Activated CD4-positive, CD25-positive, alpha-beta regulatory T cell (primary cell): ENCODE measurements at regions not wholly inside any gene's neighbourhood (a gene's known extent, or its start where the extent isn't known, plus 50 kb on each side); places are given as distances from the start of the nearest gene placed in this dataset.

Experiments
- DNase-seq, 4 experiments: peaks; one replicate each; lab custom pipeline; 2025; lab: John Stamatoyannopoulos, UW

DNA sequence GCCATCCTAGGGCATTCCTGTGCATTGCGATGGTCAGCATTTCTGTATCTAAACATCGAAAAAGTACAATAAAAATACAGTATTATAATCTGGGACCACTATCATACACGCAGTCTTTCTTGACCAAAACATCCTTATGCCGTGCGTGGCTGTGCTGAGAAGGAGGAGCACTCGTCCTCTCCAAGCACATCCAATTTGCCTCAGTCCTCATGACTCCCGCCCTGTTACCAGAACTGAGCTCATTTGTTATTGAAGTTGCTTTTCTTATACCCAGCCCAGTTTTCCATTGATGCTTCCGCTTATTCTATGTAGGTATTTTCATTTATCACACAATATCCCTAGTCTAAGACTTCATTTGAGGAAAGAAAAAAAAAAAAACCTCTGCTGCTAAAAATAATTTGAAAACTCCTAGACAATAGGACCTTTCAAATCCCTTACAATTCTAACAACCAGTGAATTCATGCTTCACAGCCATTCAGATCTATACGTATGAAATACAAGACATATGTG lies 236.9 kb upstream of the PLEKHG7 start:
- DNase-seq: no peak

DNA sequence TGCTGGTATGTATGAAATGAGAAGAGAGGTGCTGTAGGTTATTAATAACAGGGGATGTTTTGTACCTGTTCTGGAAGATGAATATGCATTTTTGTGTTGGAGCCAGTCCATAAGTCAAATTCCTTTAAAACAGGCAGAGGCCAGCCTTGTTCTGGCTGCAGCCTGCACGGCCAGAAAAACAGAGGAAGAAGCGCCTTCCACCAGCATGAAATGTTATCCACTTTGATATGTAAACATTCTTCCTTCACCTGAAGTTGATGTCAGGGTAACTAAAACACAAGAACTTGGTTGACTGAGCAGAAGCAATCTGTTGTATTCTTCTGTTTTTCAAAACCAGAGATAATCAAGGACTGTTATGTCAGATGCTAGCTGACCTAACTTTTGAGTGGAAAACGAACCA lies 237.9 kb upstream of the PLEKHG7 start:
- DNase-seq: no peak

DNA sequence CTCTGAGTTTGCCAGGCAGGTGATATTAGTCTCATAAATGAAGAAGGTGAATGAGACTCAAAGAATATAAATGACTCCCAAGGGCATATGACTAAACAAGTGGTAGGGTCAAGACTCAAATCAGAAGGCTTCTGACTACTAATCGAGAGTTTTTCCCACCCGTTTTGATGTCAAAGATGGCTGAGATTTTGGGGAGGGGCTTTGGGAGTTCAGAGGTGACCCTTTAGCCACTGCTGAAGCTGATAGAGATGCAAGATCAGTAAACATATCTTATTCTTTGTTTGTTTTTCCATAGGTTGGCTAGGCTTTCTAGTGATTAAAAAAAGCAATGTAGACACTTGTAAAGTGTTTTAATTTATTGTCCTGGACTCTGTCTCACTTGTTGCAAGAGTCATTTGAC lies 239.6 kb upstream of the PLEKHG7 start:
- DNase-seq: no peak

DNA sequence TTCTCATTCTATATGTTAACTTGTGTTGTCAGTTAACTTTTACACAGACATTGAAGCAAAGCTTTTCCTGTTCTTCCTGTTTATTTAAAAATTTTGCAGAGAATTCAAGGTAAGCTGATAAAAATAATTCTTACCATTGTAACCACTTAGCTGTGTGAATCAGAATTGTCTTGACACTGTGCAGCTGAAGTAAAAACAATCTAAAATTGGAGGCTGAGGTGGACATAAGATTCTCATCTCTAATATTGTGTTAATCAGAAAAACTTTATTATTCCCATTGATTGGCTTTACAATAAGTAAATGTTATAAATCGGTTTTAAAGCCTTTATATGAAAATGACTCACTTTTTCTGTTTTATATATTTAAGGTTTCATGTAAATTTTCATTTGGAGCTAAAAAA lies 240.3 kb upstream of the PLEKHG7 start:
- DNase-seq: no peak

DNA sequence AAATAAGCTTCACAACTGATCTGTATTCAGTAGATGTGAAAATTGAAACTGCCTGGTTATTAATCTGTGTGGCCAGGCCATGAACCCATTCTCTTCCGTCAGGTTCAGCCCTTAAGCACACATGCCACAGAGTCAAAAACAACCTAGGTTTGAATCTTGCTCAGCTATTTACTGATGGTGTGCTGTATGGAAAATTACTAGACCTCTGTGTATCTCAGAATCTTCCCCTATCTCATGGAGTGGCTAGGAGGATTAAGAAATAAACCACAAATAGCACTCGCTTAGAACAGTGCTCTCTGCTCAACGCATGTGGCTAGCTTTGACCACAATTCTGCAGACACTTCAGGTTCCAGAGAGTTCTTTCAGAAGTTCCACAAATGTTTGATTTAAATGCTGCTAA lies 240.7 kb upstream of the PLEKHG7 start:
- DNase-seq: no peak

DNA sequence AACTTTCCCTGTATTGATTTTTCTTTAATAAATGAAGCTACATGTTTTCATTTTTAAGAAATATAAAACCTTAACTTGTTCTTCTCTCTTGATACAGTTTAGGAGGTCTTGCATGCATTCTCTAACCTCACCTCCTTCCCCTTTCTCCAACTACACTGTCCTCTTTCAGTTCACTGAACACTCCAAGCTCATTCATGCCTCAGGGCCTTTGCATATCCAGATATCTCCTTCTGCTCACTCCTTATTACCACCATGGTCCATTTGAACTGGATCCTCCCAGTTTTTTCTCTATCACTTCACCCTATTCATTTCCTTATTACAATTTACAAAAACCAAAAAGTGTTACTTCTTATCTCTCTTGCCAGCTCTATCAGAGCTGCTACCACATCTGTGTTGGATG lies 242.9 kb upstream of the PLEKHG7 start:
- DNase-seq: no peak

DNA sequence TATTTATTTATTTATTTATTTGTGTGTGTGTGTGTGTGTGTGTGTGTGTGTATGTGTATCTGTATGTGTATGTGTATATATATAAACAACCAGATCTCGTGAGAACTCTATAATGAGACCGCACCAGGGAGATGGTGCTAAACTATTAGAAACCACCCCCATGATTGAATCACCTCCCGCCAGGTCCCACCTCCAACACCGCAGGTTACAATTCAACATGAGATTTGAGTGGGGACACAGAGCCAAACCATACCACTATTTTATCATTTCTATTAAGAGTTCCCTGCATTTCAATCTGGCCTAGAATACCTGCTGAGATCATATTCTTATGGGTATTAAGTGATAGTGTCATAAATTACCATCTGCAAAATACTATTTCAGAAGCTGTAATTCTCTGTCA lies 243.8 kb upstream of the PLEKHG7 start:
- DNase-seq: no peak

DNA sequence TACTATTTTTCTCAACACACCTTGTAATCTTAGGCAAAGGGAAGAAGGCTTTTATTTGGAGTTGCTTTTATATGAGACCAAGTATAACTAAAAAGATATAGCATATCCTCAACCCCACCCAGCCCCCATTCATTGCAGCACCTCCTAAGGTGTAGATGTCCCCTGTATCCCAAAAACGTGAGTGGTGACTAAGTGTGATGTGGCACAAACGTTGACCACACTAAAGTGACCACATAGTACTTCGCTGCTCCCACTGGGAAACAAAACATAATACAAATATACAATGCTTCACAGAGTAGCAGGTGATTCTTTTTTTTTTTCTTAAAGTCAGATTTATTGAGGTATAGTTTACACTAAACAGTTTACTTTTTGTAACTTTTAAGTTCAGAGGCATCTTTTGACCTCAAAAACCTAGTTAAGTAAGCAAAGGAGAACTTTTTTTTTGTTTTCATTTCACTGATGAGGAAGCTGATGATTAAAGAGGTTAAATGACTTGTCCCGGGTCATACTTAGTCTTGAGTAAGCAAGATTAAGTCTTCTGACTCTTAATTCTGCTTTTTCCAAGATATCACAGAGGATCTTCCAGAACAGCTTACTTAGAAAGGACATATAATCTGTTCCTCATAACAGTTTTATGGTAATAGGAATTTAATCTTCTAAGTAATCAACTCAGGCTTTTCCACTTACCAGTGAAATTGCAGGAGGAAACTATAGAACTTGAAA lies 245.2 kb upstream of the PLEKHG7 start:
- no peak for DNase-seq

DNA sequence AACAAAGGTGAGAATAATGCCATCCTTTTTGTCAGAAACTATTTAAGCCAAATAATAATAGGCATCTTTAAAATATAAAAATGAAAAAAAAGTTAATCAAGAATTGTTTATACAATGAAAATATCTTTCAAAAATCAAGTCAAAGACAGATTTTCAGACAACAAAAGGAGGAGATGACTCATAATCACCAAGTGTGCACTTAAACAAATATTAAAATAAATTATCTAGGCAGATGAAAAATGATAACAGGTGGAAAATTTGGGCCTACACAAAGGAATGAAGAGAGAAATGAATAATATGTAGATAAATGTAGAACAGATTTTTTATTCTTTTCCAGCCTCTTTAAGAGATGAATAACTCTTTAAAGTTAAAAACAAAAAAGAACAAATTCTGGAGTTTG lies 250.0 kb upstream of the PLEKHG7 start:
- no peak for DNase-seq

DNA sequence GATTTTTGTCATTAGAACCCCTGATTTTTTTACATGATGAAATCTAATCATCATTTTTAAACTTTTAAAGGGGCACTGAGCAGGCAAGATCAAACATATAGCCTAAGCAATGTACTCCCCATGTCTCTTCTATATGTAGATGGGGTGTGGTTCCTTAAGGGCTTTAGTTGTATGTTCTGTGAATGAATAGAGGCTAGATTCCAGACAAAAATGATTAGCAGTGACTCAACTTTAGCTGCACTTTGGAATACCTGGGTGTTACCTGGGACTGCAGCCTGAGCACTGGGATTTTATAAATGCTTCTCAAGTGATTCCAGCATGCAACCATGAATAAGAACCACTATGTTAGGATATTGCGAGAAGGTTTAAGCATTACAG lies 256.7 kb upstream of the PLEKHG7 start:
- DNase-seq: no peak

DNA sequence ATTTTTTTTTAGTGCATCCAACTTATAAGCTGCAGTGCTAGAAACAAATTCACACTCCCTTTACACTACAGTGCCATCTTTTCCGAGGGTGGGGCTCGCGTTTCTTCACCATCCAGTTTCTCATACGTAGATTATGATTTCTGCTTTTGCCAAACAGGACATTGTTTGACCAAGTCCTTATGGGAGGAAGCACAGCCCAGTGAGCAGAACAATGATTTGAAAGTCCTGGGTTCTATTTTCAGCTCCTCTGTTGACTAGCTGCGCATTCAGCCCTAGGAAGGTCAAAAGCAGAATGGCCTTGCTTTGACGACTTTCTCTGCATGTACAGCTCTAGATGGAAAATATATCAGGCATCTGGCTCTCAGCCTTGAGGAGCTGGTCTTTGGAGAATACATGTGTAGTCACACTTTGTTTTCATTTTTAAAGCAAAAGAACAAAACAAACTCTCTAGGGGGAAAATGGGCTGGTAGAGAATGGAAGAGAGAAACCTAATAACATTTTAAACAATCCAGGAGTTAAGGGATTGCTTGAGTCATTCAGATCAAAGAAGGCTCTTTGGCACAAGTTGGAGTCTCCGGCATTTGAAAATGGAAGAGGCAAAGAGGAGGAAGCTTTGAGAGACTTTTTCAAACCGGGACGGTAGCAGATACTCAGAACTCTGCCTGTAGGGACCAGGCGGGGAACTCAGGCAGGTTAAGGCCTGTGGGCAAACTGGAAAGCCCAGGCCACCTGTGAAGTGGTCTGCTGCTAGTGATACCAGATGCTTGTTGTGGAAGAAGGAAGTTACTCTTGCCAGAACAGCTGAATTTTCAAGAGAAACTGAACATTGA lies 257.3 kb upstream of the PLEKHG7 start:
- no peak for DNase-seq

DNA sequence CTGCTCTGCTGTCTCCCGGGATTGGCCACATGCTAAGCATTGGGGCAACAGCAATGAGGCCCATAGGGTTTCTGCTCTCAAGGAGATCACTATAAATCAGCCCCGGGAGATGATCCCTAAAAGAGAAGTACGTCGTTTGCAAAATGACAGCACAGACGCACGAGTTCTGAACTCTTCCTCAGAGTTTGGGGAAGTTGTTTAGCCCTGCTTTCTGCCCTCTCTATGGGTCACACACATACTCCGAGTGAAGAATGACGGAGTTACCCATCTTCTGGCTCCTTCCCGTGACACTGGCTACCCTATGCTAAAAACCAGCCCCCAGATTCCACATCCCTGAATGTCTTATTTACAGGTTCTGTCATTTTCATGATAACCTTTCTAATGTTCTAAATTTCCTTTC lies 258.0 kb upstream of the PLEKHG7 start:
- no peak for DNase-seq

DNA sequence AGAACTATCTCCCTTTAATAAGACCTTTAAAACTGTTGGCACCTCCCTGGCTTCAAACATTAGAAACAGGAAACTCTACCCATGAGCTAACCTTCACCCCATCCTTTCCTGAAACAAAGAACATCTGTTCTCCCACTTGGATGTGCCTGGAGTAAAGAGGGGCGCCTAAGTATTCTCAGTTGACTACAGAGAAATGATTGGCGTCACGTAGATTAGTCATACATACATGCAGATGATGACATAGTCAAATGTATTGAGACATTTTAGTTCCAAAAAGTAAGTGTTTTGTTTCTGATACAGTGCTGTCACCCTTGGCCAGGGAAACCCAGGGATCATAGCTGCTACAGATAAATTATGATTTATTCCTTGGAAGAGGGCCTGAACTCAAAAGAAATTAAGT lies 260.0 kb upstream of the PLEKHG7 start:
- no peak for DNase-seq

DNA sequence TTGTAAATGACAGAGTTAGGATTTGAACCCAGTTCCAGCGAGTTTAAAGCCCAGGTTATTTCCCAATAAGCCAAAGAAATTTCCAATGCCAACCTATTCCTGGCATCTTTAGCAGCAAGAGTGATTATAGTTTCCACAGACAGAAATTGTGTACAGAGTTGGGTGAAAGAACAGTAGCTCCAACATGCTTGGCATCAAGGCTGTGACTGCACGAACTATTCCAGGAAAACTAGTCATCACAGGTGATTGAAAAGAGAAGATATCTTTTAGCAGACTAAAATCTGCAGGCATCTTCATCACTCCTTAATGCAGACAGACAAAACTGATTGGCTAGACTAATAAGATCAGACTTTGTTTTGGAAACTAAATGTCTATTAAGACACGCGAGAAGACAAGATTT lies 262.7 kb upstream of the PLEKHG7 start:
- no peak for DNase-seq

DNA sequence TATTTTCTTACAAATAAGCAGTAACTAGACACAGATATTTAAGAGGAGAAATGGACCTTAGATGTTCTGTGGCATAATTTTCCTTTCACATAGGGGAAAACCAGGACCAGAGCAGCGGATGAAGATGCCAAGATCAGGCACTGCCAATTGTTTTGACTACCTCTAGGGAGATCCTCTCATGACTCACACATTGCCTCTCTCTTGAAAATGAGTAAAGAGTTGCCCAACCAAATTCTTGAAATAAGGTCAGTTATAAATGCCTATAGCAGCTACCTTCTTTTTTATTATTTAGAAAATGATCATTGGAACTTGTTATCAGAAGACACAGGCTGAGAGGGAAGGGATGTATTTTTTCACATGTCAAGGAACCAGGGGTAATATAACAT lies 263.4 kb upstream of the PLEKHG7 start:
- no peak for DNase-seq

DNA sequence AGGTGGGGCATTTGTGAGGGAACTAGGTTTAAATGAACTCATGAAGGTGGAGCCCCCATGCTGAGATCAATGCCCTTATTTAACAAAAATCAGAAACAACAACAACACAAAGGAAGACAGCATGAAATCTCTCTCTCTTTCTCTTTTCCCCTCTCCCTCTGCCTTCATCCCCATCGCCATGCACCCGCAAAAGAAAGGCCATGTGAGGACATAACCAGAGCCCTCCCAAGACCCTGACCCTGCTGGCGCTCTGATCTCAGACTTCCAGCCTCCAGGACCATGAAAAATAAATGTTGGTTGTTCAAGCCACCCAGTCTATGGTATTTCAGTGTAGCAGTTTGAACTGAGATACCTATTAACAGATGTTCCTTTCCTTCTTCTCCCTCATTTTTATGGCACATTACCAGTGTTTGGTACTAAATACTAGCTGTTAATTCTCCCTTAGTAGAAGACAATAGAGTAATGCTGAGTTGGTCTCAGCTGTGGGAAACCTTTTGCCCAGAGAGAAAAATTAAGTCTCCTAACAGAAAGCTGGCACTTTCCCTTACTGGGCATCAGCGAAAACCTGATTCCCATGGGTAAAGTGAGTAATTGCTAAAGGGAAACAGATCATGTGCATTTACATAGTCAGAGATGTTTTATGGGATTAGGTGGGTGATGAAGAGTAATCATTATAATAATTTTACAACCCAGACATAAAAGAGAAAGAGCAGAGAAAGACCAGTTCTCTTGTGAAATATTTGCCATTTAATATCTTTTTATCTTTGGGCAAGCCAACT lies 264.0 kb upstream of the PLEKHG7 start:
- no peak for DNase-seq

DNA sequence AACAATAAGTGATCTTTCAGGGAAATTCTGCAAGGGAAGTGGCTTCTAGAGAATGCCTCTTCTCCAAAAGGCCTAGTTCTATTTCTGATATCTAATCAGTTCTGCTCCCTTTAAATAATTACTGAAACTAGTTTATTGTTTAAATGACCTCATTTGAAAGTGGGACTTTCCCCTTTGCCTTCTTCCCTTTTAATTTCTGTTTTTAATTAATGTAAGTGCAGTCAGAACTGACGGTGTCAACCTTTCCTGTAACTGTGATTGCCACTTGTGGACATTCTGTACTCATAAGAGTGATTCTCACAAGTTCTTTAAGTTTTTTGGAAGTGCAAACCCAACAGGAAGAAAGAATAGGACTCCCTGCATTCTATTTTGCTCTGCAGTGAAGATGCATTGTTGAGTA lies 265.3 kb upstream of the PLEKHG7 start:
- no peak for DNase-seq

DNA sequence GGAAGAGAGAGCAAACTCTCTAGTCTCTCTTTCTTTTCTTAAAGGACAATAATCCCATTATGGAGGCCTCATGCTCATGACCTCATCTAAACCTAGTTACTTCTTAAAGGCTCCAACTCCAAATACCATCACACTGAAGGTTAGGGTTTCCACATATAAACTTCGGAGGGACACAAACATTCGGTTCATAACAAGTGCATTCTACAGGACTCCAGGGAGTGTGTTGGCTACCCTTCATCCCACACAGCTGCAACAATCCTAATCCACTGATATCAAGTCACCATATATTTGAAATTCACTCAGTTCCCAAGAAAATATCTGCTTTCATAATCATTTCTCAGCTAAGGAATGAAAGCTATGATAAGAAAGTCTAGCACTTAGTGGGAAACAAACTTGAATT lies 265.9 kb upstream of the PLEKHG7 start:
- DNase-seq: no peak

DNA sequence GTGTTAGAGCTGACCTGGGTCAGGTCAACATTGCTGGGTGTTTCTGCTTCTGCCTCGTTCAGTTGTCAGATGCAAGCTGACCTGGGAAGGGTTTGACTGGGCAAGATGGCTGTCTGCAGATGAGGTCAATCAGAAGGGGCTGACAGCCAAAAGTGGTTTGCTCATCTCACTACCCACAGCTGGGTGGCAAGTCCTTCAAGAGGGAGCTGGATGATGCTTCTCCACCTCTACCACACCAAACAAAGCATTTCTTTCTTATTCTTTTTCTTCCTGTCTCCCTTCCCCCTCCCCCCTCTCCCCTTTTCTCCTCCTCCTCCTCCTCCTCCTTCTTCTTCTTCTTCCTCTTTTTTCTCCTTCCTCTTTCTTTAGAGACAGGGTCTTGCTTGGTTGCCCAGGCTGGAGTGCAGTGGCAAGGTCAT lies 268.2 kb upstream of the PLEKHG7 start:
- DNase-seq: no peak

DNA sequence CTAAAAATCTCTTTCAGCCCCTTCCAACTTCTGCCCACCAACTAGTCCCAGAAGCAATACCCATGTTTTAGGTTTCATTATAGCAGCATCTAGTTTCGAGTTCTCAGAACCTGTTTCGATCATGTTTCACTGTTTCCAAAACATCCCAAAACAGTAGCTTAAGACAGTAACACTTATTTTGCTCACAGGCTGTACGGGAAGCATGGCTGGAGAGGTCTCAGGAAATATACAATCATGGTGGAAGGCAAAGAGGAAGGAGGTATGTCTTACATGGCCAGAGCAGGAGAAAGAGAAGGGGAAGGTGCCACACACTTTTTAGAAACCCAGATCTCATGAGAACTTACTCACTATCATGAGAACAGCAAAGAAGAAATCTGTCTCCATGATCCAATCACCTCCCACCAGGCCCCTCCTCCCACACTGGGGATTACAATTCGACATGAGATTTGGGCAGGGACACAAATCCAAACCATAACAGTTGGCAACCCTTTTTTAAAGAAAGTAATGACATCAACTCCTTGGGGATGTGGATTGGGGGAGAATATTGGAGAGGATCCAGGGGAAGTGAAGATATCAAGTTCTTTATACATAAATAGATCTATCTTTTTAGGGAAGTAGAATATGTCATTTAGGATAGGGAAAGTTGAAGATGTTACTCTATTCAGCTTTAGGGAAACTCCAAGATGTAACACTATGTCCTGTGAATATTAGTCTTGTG lies 269.9 kb upstream of the PLEKHG7 start:
- no peak for DNase-seq

DNA sequence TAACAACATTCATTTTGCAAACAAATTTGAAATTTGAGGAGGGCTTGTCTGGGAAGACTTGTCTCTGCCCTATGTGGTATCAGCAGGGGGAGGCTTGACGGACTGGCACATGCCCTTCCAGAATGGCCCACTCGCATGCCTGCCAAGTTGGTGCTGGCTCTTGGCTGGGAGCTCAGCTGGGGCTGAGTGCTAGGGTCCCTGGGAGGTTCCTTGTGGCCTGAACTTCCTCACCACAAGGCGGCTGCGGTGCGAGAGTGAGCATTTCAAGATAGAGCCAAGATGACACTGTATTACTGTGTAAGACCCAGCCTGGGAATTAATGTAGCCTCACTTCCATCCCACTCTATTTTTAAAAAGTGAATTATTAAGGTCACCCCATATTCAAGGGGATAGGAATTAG lies 271.6 kb upstream of the PLEKHG7 start:
- no peak for DNase-seq

DNA sequence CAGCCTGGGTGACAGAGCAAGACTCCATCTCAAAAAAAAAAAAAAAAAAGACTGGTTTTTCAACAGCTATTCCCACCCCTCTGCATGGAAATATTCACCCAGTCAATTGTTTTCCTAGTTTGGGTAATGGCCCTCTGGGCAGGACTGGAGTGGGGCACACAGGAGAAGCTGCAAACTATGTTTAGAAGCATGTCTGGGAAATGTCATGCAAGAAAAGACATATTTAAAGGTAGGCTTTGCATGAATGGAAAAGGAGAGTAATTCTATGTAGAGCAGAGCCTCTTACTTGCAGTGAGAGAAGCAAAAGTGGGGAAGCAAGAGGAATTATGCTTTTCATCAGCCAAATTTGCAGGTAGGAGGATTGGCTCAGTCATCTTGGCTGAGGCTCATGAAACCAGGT lies 276.5 kb upstream of the PLEKHG7 start:
- DNase-seq: no peak
